ENCODE measurements at regions not wholly inside any gene's neighbourhood (a gene's known extent, or its start where the extent isn't known, plus 50 kb on each side); places are given as distances from the start of the nearest gene placed in this dataset.

- TF ChIP-seq CTCF (IDR thresholded peaks at IDR 0.05): peak in 1 of 3 experiments; percentile 10
- TF ChIP-seq POLR2A (IDR thresholded peaks at IDR 0.05): no peak
Measured at GRCh38 chr6:145028144-145028818, 707.0 kb downstream of the EPM2A start.

Data from vagina (tissue), 2 donors.